AG08395 (cell line): ENCODE measurements at regions not wholly inside any gene's neighbourhood (a gene's known extent, or its start where the extent isn't known, plus 50 kb on each side); places are given as distances from the start of the nearest gene placed in this dataset.
"Not testable (repeated sequence)": the region's sequence is repeated elsewhere in the genome, so short reads cannot be mapped to it uniquely, and the experiment has no call there.

Source experiments
- DNase-seq: peaks from one replicate; pipeline ENCODE4 v3.0.0; 2012; ENCODE audit warnings: mixed read lengths, low spot score

DNA sequence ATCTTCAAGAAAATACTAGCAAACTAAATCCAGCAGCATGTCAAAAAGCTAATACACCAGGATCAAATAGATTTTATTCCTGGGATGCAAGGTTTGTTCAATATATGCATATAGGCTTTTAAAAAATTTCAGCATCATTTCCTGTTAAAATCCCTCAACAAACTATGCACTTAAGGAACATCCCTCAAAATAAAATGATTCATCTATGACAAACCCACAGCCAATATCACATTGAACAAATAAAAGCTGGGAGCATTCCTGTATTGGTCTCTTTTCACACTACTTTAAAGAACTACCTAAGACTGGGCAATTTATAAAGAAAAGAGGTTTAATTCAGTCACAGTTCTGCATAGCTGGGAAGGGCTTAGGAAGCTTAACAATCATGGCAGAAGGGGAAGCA lies 726.7 kb downstream of the GRXCR1 start:
- DNase-seq: no peak

- DNase-seq: not testable (repeated sequence)
These were observed 745.4 kb downstream of the GRXCR1 start for GRCh38 chr4:43637893-43638292.

DNA sequence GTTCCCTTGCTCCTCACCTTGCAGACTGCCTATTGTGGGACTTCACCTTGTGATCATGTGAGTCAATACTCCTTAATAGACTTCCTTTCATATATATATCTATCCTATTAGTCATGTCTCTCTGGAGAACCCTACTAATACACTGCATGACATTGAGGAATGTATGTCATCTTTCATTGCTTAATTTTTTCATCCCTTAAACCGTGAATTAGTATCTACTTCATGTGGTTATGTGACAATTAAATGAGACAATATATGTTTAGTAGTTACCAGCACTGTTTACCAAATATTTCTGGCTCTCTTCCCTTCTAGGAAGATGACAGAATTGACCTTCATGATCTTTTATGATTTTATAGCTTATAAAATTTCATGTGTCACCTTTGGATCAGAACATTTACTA lies 759.5 kb downstream of the GRXCR1 start:
- DNase-seq: no peak

GRCh38 chr4:43659547-43659946 lies 767.0 kb downstream of the GRXCR1 start:
- not testable (repeated sequence) for DNase-seq

DNA sequence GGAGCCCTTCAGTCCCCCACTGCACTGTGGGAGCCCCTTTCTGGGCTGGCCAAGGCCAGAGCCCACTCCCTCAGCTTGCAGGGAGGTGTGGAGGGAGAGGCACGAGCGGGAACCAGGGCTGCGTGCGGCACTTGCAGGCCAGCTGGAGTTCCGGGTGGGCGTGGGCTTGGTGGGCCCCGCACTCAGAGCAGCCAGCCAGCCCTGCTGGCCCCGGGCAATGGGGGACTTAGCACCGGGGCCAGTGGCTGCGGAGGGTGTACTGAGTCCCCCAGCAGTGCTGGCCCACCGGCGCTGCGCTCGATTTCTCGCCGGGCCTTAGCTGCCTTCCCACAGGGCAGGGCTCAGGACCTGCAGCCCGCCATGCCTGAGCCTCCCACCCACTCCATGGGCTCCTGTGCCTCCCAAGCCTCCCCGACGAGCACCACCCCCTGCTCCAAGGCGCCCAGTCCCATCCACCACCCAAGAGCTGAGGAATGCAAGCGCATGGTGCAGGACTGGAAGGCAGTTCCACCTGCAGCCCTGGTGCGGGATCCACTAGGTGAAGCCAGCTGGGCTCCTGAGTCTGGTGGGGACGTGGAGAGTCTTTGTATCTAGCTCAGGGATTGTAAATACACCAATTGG lies 776.2 kb downstream of the KCTD8 start:
- DNase-seq: not testable (repeated sequence)

- DNase-seq: no peak
These were observed 768.2 kb downstream of the KCTD8 start for GRCh38 chr4:43680421-43680820.

DNA sequence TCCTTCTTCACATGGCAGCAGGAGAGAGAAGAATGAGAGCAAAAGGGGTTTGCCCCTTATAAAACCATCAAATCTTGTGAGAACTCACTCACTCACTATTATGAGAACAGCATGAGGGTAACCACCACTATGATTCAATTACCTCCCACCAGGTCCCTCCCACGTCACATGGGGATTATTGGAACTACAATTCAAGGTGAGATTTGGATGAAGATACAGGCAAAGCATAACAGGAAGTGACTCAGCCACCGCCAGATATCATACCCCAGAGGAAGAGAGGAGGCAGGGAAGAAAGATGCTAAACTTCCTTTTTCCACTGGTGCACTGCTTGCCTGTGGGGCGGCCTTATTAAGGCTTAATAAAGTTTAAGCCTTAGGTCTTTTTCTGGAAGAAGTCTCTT lies 766.1 kb downstream of the KCTD8 start:
- DNase-seq: no peak

GRCh38 chr4:43690116-43690515 lies 758.5 kb downstream of the KCTD8 start:
- DNase-seq: no peak

DNA sequence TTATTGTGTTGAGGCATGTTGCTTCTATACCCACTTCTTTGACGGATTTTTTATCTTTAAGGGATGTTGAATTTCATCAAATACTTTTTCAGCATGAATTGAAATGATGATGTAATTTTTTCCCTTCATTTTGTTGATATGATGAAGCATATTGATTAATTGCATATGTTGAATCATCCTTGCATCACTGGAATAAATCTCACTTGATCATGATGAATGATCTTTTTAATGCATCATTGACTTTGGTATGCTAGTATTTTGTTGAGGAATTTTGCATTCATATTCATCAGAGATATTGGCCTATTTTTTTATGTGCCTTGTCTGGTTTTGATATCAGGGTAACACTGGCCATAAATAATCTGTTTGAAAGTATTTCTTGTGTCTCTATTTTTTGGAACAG lies 754.7 kb downstream of the KCTD8 start:
- no peak for DNase-seq

DNA sequence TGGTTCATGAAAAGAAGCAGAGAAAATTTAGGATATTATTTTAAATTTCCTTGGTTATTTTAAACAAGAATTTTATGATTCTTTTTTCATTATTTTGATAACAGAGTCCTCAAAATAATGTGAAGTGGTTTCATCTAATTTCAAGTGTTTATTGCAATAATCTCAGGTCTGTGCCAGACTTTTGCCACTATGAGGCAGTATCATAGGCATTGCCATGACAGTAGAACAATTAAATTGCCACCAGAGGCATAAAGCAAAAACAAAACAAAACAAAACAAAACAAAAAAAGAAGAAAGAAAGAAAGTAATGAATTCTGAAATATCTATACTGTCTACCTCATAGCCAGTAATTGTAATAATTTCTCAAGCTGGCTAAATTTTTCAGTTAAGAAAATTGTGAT lies 739.2 kb downstream of the KCTD8 start:
- no peak for DNase-seq

- DNase-seq: no peak
These were observed 731.8 kb downstream of the KCTD8 start for GRCh38 chr4:43716721-43717395.

- no peak for DNase-seq
These were observed 730.2 kb downstream of the KCTD8 start for GRCh38 chr4:43718369-43718768.

GRCh38 chr4:43732829-43733426 lies 715.7 kb downstream of the KCTD8 start:
- no peak for DNase-seq

GRCh38 chr4:43742083-43742482 lies 706.5 kb downstream of the KCTD8 start:
- DNase-seq: no peak

DNA sequence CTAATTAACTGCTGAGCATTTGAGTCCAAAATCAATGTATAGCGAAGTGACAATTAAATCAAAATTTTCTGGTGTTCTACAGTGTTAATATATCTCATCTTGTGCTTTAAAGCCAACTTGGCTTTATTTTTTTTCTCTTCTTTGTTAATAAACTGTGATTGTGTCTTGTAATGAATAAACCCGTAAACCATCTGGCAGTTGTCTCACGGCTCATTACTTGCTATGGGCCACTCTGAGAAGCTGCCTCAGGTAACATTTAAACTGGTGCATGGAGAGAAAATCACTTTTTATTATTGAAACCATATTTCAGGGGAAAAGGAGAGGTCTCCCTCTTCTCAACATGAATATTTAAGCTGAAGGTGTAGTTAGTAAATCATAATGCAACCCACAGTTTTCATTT lies 694.0 kb downstream of the KCTD8 start:
- no peak for DNase-seq

GRCh38 chr4:43757147-43757546 lies 691.5 kb downstream of the KCTD8 start:
- no peak for DNase-seq

- DNase-seq: no peak
These were observed 689.8 kb downstream of the KCTD8 start for GRCh38 chr4:43758836-43759235.

GRCh38 chr4:43763029-43763610 lies 685.5 kb downstream of the KCTD8 start:
- DNase-seq: no peak

- no peak for DNase-seq
These were observed 683.1 kb downstream of the KCTD8 start for GRCh38 chr4:43765514-43765913.

DNA sequence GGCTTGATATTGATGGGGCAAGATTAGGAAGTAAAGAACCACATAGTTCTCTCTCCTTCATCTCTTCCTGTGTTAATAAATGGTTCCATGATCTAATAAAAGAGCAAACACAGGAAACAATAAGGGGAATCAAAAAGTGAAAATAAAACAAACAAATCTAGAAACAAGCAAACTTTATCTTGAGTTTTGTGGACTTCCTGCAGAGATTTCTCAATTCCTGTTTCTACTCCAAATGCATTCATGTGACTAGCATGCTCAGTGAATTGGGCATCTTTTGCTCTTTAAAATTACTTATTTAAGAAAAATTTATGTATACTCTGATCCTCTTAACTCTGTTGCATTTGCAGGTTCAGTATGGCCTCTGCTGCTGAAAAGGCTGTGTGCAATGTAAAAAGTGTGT lies 682.0 kb downstream of the KCTD8 start:
- no peak for DNase-seq

DNA sequence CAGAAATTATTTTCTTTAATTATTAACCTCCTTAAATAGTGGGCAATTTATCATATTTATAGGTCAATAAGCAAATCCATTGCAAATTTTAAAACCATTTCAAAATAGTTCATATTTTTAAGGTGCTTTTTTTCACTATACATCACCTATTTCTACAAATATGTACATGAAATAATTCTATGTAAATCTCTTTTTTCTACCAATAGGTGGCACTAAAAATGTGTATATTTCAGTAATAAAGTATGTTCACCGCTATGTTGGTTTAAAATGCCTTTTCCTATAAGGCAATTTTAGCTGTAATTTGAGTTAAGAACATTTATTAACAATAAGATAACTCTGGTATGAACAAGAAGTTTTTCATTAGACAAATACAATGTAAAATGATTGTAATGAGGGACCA lies 672.2 kb downstream of the KCTD8 start:
- DNase-seq: no peak

DNA sequence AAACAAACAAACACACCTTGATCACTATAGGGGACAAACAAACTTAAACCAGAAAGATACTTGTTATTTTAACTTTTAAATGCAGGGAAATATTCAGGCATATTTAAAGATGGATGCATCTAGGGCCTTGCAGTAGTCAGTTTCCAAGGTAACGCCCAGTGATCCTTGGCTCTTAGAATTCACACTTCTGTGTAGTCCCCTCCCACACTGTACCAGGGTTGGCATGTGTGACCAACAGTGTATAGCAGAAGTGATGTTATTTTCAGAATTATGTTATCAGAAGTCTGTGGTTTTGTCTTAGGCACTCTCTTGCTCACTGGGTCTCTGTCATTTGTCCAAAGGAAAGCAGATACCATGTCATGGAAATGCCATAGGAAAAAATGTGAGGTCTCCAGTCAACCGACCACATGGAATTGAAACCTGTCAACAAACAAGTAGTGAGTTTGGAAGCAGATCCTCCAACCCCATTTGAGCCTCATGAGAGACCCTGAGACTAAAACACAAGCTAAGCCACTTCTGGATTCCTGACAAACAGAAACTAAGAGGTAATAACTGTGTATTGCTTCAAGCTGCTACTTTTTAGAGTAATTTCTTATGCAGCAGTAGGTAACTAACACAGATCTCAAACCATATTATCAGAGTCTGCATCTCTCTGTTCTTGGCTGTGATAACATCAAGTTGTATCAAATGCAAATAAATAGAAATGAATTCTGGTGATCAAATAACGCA lies 670.3 kb downstream of the KCTD8 start:
- no peak for DNase-seq

- DNase-seq: no peak
These were observed 667.5 kb downstream of the KCTD8 start for GRCh38 chr4:43781125-43781524.
